ENCODE measurements at regions not wholly inside any gene's neighbourhood (a gene's known extent, or its start where the extent isn't known, plus 50 kb on each side); places are given as distances from the start of the nearest gene placed in this dataset.
A peak's percentile ranks its signal among the peaks of the same experiment; 100 is the strongest.

- ATAC-seq, result no peak
- no peak for DNase-seq (ENCODE audit: low spot score)
Observed at GRCh38 chr6:139863964-139864363, 489.5 kb upstream of the CITED2 start.

GRCh38 chr6:139863346-139863745 lies 488.9 kb upstream of the CITED2 start:
- ATAC-seq, result no peak
- no peak for DNase-seq (ENCODE audit: low spot score)

GRCh38 chr6:139862311-139862710 lies 487.9 kb upstream of the CITED2 start:
- ATAC-seq (no peak), DNase-seq (ENCODE audit: low spot score) (no peak)

DNA sequence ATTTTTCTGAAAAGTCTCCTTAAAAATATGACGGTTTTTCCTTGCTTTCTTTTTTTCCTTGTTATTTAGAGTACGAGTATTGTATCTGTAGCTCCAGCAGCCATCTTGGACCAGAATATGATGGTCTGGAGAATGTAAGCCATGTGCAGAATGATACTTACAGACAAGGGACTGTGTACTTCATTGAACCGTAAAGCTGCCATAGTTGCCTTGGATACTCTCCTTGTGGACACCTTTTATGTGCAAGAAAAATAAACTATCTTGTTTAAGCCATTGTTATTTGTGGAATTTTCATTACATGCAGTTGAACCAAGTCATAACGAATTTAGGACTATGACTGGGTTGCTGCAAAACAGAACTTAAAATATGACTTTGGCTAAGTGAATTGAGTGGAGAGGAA lies 485.8 kb upstream of the CITED2 start:
- DNase-seq (ENCODE audit: low spot score), result no peak
- ATAC-seq, result no peak

- peak; percentile 38 for ATAC-seq
Observed at GRCh38 chr6:139858429-139858828, 484.0 kb upstream of the CITED2 start.

DNA sequence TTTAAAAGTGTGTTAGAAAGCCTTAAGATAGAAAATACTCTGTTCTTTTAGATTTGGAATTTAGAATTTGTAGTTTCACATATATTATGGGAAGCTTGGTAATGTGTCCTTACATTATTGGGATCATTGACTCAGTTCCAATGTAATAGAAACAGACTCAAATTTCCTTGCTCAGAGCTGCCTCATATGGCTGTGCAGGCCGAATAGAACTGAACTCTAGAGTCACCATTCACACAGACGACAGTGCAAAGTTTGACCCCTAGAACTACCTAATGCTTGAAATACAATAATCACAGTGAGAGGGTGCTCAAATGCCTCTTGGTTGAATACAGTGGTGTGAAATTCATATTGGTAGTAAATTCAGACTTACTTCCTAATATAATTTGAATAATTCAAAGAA lies 482.7 kb upstream of the CITED2 start:
- DNase-seq (ENCODE audit: low spot score) (no peak), ATAC-seq (peak; percentile 65)

More at GRCh38 chr6:139858429-139858828, 484.0 kb upstream of the CITED2 start:
- no peak for DNase-seq (ENCODE audit: low spot score)

- peak; percentile 50 for ATAC-seq
Observed at GRCh38 chr6:139856562-139856961, 482.1 kb upstream of the CITED2 start.

DNA sequence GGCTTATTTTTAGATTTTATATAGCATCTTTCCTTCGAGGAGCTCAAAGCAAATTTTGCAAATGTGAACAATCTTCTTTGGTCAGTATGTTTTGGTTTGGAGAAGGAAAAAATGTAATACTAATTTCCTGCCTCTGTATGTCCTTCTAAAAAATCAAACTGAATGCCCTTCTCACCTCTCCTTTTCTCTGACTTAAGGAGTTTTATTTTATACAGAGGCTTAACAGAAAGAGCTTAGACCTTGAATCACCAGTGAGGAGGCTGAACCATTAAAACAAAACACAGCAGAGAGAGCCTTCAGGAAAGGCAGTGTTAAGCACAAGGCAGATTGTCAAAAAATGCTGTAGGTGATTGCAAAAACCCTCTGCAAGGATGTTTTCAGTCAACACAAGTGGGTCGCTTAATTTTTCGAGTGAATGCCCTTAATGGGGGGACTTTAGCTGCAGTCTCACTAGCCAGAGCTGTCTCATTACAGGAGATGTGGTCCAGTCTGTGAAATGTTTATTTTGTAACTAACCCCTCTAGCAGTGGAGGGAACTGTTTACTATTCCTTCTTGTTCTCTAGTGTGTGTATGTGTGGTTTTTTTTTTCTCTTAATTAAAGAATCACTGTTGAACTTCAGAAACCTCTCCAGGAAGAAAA lies 481.3 kb upstream of the CITED2 start:
- no peak for DNase-seq (ENCODE audit: low spot score)
- ATAC-seq, result no peak

More at GRCh38 chr6:139856562-139856961, 482.1 kb upstream of the CITED2 start:
- DNase-seq (ENCODE audit: low spot score), result no peak

GRCh38 chr6:139853302-139853992 lies 479.0 kb upstream of the CITED2 start:
- DNase-seq (ENCODE audit: low spot score) (peak; percentile 65), ATAC-seq (peak; percentile 81)

DNA sequence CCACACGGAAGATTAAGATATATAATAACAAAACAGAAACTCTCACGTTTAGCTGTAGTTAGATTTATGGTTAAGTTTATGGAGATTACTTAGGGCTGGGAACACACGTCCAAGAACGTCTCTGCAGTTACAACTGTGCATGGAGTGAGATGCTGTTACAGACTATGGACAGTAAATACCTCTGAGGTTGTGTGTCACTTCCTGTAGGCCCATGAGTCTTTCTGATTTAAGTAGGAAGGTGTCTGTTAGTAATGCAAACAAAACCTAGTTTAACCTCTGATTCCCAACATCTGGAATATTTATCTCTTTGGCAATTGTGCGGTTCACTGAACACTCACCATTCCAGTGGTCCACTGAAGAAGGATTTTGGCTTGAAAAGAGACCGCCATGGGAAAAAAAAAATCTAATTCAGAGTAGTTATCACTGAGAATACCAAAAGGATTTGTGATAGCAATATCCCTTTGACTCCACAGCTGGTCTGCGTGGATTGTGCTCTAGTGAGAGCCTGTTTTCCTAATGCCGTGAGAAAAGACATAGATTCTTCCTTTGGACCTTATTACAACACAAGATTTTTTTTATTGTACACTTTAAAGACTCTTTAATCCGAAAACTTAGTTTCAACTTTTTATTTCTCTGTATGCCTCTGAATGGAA lies 478.2 kb upstream of the CITED2 start:
- ATAC-seq (no peak), DNase-seq (ENCODE audit: low spot score) (no peak)

DNA sequence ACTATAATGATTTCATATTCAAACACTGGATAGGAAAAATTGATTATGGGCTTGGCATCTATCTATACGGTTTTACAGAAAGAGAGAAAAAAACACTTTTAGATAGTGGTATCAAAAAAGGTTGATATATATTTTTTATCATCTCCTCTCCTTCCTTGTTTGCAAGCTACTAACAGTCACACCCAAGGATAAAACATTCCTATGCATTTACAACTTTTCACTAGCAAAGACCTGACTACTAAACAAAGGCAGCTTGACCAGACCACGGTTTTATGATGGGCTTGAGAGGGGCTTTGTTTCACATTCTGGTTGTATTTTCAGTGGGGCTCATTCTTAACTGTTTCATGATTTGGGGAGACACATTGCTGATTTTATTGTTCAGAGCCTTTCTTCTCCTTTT lies 477.6 kb upstream of the CITED2 start:
- no peak for ATAC-seq
- DNase-seq (ENCODE audit: low spot score), result no peak

DNA sequence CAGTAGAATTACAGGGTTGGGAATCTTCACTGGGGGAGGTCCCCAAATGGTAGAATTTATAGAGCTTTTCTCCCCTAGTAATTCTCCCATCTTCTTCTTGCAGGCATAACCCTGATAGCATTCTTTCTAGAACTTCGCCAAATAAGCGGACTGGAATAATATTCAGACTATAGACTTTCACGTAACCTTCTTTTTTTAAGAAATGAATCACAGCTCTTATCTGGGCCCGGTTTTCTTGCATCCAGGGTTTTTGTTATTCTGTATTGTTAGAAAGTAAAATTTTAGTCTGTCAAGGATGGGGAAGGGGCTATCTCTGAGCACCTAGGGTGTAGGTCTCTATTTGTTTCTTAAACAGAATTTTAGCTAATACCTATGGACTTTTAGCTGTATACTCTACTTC lies 476.8 kb upstream of the CITED2 start:
- ATAC-seq (no peak), DNase-seq (ENCODE audit: low spot score) (no peak)

- ATAC-seq, result no peak
Observed at GRCh38 chr6:139850512-139850911, 476.1 kb upstream of the CITED2 start.

DNA sequence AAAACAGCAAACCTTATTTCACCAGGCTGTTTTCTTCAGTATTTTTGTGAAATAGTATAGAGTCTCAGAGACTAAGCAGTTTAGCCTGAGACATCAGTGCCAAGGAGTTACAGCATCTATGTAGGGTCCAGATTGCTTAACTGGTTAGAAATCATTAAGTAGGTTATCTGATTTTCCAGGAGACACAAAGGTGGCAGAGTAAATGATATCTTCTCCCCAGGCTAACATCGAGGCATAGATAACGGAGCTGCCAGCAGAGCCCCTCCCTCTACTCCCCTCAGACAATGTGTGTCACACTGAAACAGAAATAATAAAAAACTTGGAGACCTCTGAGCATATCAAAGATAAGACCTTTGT lies 473.0 kb upstream of the CITED2 start:
- DNase-seq (ENCODE audit: low spot score), result no peak
- peak; percentile 87 for ATAC-seq

More at GRCh38 chr6:139850512-139850911, 476.1 kb upstream of the CITED2 start:
- DNase-seq (ENCODE audit: low spot score), result no peak

- no peak for DNase-seq (ENCODE audit: low spot score)
- peak; percentile 53 for ATAC-seq
Observed at GRCh38 chr6:139846538-139847456, 472.3 kb upstream of the CITED2 start.

DNA sequence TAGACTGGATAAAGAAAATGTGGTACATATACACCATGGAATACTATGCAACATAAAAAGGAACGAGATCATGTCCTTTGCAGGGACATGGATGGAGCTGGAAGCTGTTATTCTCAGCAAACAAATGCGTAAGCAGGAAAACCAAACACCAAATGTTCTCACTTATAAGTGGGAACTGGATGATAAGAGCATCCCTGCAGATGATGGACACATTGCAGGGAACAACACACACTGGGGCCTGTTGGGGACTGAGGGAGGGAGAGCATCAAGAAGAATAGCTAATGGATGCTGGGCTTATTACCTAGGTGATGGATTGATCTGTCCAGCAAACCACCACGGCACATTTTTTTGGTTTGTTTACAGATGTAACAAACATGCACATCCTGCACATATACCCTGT lies 470.5 kb upstream of the CITED2 start:
- DNase-seq (ENCODE audit: low spot score), result no peak

GRCh38 chr6:139841794-139842215 lies 467.4 kb upstream of the CITED2 start:
- no peak for DNase-seq (ENCODE audit: low spot score)
- no peak for ATAC-seq

More for the DNA sequence above, 470.5 kb upstream of the CITED2 start:
- ATAC-seq, result no peak

GRCh38 chr6:139839506-139840156 lies 465.2 kb upstream of the CITED2 start:
- peak; percentile 87 for ATAC-seq

GRCh38 chr6:139834232-139834631 lies 459.8 kb upstream of the CITED2 start:
- DNase-seq (ENCODE audit: low spot score) (peak; percentile 67), ATAC-seq (peak; percentile 62)

More at GRCh38 chr6:139839506-139840156, 465.2 kb upstream of the CITED2 start:
- peak; percentile 46 for DNase-seq (ENCODE audit: low spot score)

DNA sequence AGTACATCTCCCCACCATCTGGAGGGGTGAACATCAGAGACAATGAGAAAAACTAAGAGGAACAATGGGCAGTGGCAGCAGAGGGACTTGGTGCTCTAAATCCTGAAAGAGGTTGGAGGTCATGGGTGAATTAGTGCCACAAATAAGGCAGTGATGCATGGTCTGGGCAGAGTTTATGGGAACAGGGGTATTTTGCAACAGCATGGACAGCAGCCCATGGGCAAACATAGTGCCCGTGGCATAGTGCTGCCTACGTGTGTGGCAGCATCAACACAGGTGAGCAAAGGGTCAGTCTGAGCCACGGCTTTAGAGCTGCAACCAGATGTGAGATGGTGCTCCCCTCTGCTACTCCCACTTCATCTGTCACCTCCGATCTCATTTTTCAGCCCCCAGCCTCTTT lies 459.1 kb upstream of the CITED2 start:
- ATAC-seq (peak; percentile 96), DNase-seq (ENCODE audit: low spot score) (peak; percentile 95)

All from left lobe of liver (tissue), 2 donors.